Vagina (tissue), 2 donors: ENCODE measurements at regions not wholly inside any gene's neighbourhood (a gene's known extent, or its start where the extent isn't known, plus 50 kb on each side); places are given as distances from the start of the nearest gene placed in this dataset.

Experiments used
- DNase-seq, 2 donors: peaks; one replicate each; pipeline ENCODE4 v3.0.0-alpha.2; 2017; ENCODE audit errors: extremely low spot score in 2 of 2
- H3K27ac ChIP-seq: fragments of 200-600 bp; sonication (generic); one replicate; pipeline ENCODE4 v1.5.1; 2019
- H3K27me3 ChIP-seq: fragments of 200-600 bp; sonication (generic); one replicate; pipeline ENCODE4 v1.5.1; 2019
- H3K36me3 ChIP-seq, 2 donors: fragments of 200-600 bp; sonication (generic); one replicate each; pipeline ENCODE4 v1.5.1; 2017 to 2019
- H3K4me1 ChIP-seq: fragments of 200-600 bp; sonication (generic); one replicate; pipeline ENCODE4 v1.5.1; 2019
- H3K4me3 ChIP-seq, 2 donors: fragments of 200-600 bp; sonication (generic); 1 replicate in 1 of 2; 2 replicates in 1 of 2; pipeline ENCODE4 v1.5.1; 2016 to 2019
- H3K9me3 ChIP-seq: fragments of 200-600 bp; sonication (generic); one replicate; pipeline ENCODE4 v1.5.1; 2019
- CTCF ChIP-seq, 3 experiments: fragments of 450-650 bp in 2 of 3; fragments of 200-600 bp in 1 of 3; sonication (generic) in 1 of 3; IDR thresholded peaks; one replicate each; pipeline ENCODE4 v1.5.1; 2017 to 2019; ENCODE audit warnings: antibody characterized with exemption in 3 of 3, mild to moderate bottlenecking in 2 of 3, moderate library complexity in 2 of 3
- POLR2A ChIP-seq, 2 donors: fragments of 450-650 bp; IDR thresholded peaks; one replicate each; pipeline ENCODE4 v1.6.1; 2017; ENCODE audit warnings: antibody characterized with exemption in 2 of 2, mild to moderate bottlenecking in 2 of 2, moderate library complexity in 2 of 2
- POLR2AphosphoS5 ChIP-seq, 2 donors: sonication (generic); formaldehyde crosslinking; IDR thresholded peaks; one replicate each; pipeline ENCODE4 v1.9.0; 2017; ENCODE audit warnings: antibody characterized with exemption in 2 of 2, mild to moderate bottlenecking in 2 of 2, low read depth in 1 of 2; ENCODE audit not compliant: insufficient read depth in 1 of 2
- intact Hi-C: fragments of 100-400 bp; cut with DNase I; formaldehyde crosslinking; loops from one replicate; pipeline ENCODE4 v1.15.1; 2023

- Histone ChIP-seq H3K27ac (no peak overlapping the region), H3K9me3 (no peaks in the 10 kb centered on the region), H3K27me3 (no peaks in the 10 kb centered on the region), H3K4me1 (no peaks in the 10 kb centered on the region), H3K36me3 (no peaks in the 10 kb centered on the region), H3K4me3 (no peak overlapping the region)
- intact Hi-C loops: no loop called here
- no peak for TF ChIP-seq CTCF (IDR thresholded peaks at IDR 0.05)
- no peak for TF ChIP-seq POLR2AphosphoS5 (IDR thresholded peaks at IDR 0.05; ENCODE audit: insufficient read depth in 1 of 2, low read depth in 1 of 2)
- no peak for TF ChIP-seq POLR2A (IDR thresholded peaks at IDR 0.05)
- no peak for DNase-seq
Measured at GRCh38 chr21:35614396-35614921, 445.9 kb downstream of the SETD4 start.

GRCh38 chr21:35611708-35612132 lies 448.6 kb downstream of the SETD4 start:
- no peak for DNase-seq
- TF ChIP-seq POLR2A (IDR thresholded peaks at IDR 0.05) (no peak), POLR2AphosphoS5 (IDR thresholded peaks at IDR 0.05; ENCODE audit: insufficient read depth in 1 of 2, low read depth in 1 of 2) (no peak), CTCF (IDR thresholded peaks at IDR 0.05) (no peak)
- intact Hi-C loops: no loop called here

GRCh38 chr21:35609263-35609662 lies 451.1 kb downstream of the SETD4 start:
- intact Hi-C loops: no loop called here
- no peaks in the 10 kb centered on the region for H3K4me1 ChIP-seq
- H3K36me3 ChIP-seq: no peaks in the 10 kb centered on the region
- no peak overlapping the region for H3K4me3 ChIP-seq
- DNase-seq: no peak
- TF ChIP-seq CTCF (IDR thresholded peaks at IDR 0.05) (no peak), POLR2AphosphoS5 (IDR thresholded peaks at IDR 0.05; ENCODE audit: insufficient read depth in 1 of 2, low read depth in 1 of 2) (no peak), POLR2A (IDR thresholded peaks at IDR 0.05) (no peak)
- no peaks in the 10 kb centered on the region for H3K9me3 ChIP-seq
- no peak overlapping the region for H3K27ac ChIP-seq
- H3K27me3 ChIP-seq: no peaks in the 10 kb centered on the region

More at GRCh38 chr21:35611708-35612132, 448.6 kb downstream of the SETD4 start:
- H3K27me3 ChIP-seq: no peaks in the 10 kb centered on the region
- H3K27ac ChIP-seq: no peak overlapping the region
- H3K9me3 ChIP-seq: no peaks in the 10 kb centered on the region
- H3K4me1 ChIP-seq: no peaks in the 10 kb centered on the region
- no peak overlapping the region for H3K4me3 ChIP-seq
- no peaks in the 10 kb centered on the region for H3K36me3 ChIP-seq

- no peak for DNase-seq
- intact Hi-C loops: no loop called here
- Histone ChIP-seq H3K4me1 (no peaks in the 10 kb centered on the region), H3K27ac (no peak overlapping the region), H3K36me3 (no peaks in the 10 kb centered on the region), H3K27me3 (no peaks in the 10 kb centered on the region), H3K9me3 (no peaks in the 10 kb centered on the region), H3K4me3 (no peak overlapping the region)
- no peak for TF ChIP-seq POLR2A (IDR thresholded peaks at IDR 0.05)
- no peak for TF ChIP-seq POLR2AphosphoS5 (IDR thresholded peaks at IDR 0.05; ENCODE audit: insufficient read depth in 1 of 2, low read depth in 1 of 2)
- no peak for TF ChIP-seq CTCF (IDR thresholded peaks at IDR 0.05)
Measured at GRCh38 chr21:35607406-35607805, 452.9 kb downstream of the SETD4 start.

GRCh38 chr21:35606578-35606977 lies 453.7 kb downstream of the SETD4 start:
- Histone ChIP-seq H3K4me1 (no peaks in the 10 kb centered on the region), H3K4me3 (no peak overlapping the region), H3K27me3 (no peaks in the 10 kb centered on the region), H3K27ac (no peak overlapping the region), H3K36me3 (no peaks in the 10 kb centered on the region), H3K9me3 (no peaks in the 10 kb centered on the region)
- no peak for TF ChIP-seq CTCF (IDR thresholded peaks at IDR 0.05)
- TF ChIP-seq POLR2AphosphoS5 (IDR thresholded peaks at IDR 0.05; ENCODE audit: insufficient read depth in 1 of 2, low read depth in 1 of 2): no peak
- no peak for TF ChIP-seq POLR2A (IDR thresholded peaks at IDR 0.05)
- DNase-seq: no peak
- intact Hi-C loops: no loop called here
